GM19240 (cell line): ENCODE measurements at regions not wholly inside any gene's neighbourhood (a gene's known extent, or its start where the extent isn't known, plus 50 kb on each side); places are given as distances from the start of the nearest gene placed in this dataset.

Experiments used
- DNase-seq: peaks from one replicate; pipeline ENCODE4 v3.0.0; 2011; ENCODE audit warnings: low spot score; ENCODE audit not compliant: insufficient read length

- DNase-seq, result no peak
These were observed 164.5 kb downstream of the SPATA31D1 start for GRCh38 chr9:82153032-82153431.

- DNase-seq, result no peak
These were observed 166.0 kb downstream of the SPATA31D1 start for GRCh38 chr9:82154573-82154972.

- no peak for DNase-seq
These were observed 173.3 kb downstream of the SPATA31D1 start for GRCh38 chr9:82161876-82162275.

- DNase-seq, result no peak
These were observed 175.6 kb downstream of the SPATA31D1 start for GRCh38 chr9:82164159-82164558.

GRCh38 chr9:82167296-82167695 lies 178.7 kb downstream of the SPATA31D1 start:
- no peak for DNase-seq

- no peak for DNase-seq
These were observed 180.0 kb downstream of the SPATA31D1 start for GRCh38 chr9:82168585-82168984.

GRCh38 chr9:82170866-82171265 lies 182.3 kb downstream of the SPATA31D1 start:
- no peak for DNase-seq

- DNase-seq, result no peak
These were observed 182.7 kb downstream of the SPATA31D1 start for GRCh38 chr9:82171271-82171670.

GRCh38 chr9:82180711-82181110 lies 192.1 kb downstream of the SPATA31D1 start:
- no peak for DNase-seq

GRCh38 chr9:82183181-82183860 lies 194.7 kb downstream of the SPATA31D1 start:
- DNase-seq, result no peak

GRCh38 chr9:82184524-82184923 lies 196.0 kb downstream of the SPATA31D1 start:
- no peak for DNase-seq

- no peak for DNase-seq
These were observed 200.2 kb downstream of the SPATA31D1 start for GRCh38 chr9:82188817-82189216.

- DNase-seq, result no peak
These were observed 202.7 kb downstream of the SPATA31D1 start for GRCh38 chr9:82191082-82191770.

GRCh38 chr9:82192211-82192610 lies 203.6 kb downstream of the SPATA31D1 start:
- DNase-seq, result no peak

GRCh38 chr9:82196622-82197441 lies 208.3 kb downstream of the SPATA31D1 start:
- DNase-seq, result no peak

GRCh38 chr9:82201196-82201595 lies 212.6 kb downstream of the SPATA31D1 start:
- DNase-seq, result no peak

- DNase-seq, result no peak
These were observed 214.2 kb downstream of the SPATA31D1 start for GRCh38 chr9:82202808-82203207.

- DNase-seq, result no peak
These were observed 217.9 kb downstream of the SPATA31D1 start for GRCh38 chr9:82206490-82206889.

- no peak for DNase-seq
These were observed 218.4 kb downstream of the SPATA31D1 start for GRCh38 chr9:82206946-82207345.

- DNase-seq, result no peak
These were observed 220.3 kb downstream of the SPATA31D1 start for GRCh38 chr9:82208741-82209450.

- no peak for DNase-seq
These were observed 221.4 kb downstream of the SPATA31D1 start for GRCh38 chr9:82209797-82210470.
